ENCODE measurements at regions not wholly inside any gene's neighbourhood (a gene's known extent, or its start where the extent isn't known, plus 50 kb on each side); places are given as distances from the start of the nearest gene placed in this dataset.

- H3K4me1 Mint-ChIP-seq, result no peaks in the 10 kb centered on the region
- H3K27ac Mint-ChIP-seq, result no peak overlapping the region
- no peaks in the 10 kb centered on the region for H3K36me3 Mint-ChIP-seq
- H3K9me3 Mint-ChIP-seq, result peaks cover 3 to 5% of the 10 kb centered on the region in 2 donors
- Histone ChIP-seq H3K27me3 (ENCODE audit: control insufficient read depth, insufficient read depth, low read length) (no peaks in the 10 kb centered on the region), H3K9me3 (ENCODE audit: control insufficient read depth, insufficient read depth, low read length) (no peaks in the 10 kb centered on the region), H3K36me3 (ENCODE audit: control insufficient read depth, insufficient read depth, low read length) (no peaks in the 10 kb centered on the region), H3K4me1 (ENCODE audit: control insufficient read depth, insufficient read depth, low read length) (no peaks in the 10 kb centered on the region), H3K4me3 (ENCODE audit: low read length) (no peak overlapping the region), H3K27ac (ENCODE audit: low read length) (no peak overlapping the region)
- ATAC-seq (no peak), DNase-seq (no peak)
- TF ChIP-seq CTCF (IDR thresholded peaks at IDR 0.05), result no peak
- no peaks in the 10 kb centered on the region for H3K27me3 Mint-ChIP-seq (ENCODE audit: low read depth in 2 of 2)
- no CpG with 5 or more reads among the region's 2 CpGs for WGBS (ENCODE audit: insufficient coverage)
- H3K4me3 Mint-ChIP-seq, result no peak overlapping the region
- intact Hi-C loops (cut with micrococcal nuclease), result no loop called here
Observed at GRCh38 chr4:84441758-84442377, 57.2 kb downstream of the NKX6-1 start.

- no peak for TF ChIP-seq CTCF (IDR thresholded peaks at IDR 0.05)
- no peaks in the 10 kb centered on the region for H3K27me3 Mint-ChIP-seq (ENCODE audit: low read depth in 2 of 2)
- no peaks in the 10 kb centered on the region for H3K9me3 ChIP-seq (ENCODE audit: control insufficient read depth, insufficient read depth, low read length)
- intact Hi-C loops (cut with micrococcal nuclease), result no loop called here
- H3K36me3 ChIP-seq (ENCODE audit: control insufficient read depth, insufficient read depth, low read length), result no peaks in the 10 kb centered on the region
- H3K27me3 ChIP-seq (ENCODE audit: control insufficient read depth, insufficient read depth, low read length), result no peaks in the 10 kb centered on the region
- WGBS (ENCODE audit: insufficient coverage), result 100% methylated on average over 1 of the region's 3 CpGs
- H3K9me3 Mint-ChIP-seq, result peaks cover 3 to 5% of the 10 kb centered on the region in 2 donors
- H3K4me1 ChIP-seq (ENCODE audit: control insufficient read depth, insufficient read depth, low read length), result no peaks in the 10 kb centered on the region
- H3K27ac Mint-ChIP-seq, result no peak overlapping the region
- no peaks in the 10 kb centered on the region for H3K36me3 Mint-ChIP-seq
- H3K4me3 Mint-ChIP-seq, result no peak overlapping the region
- DNase-seq (no peak), ATAC-seq (no peak)
- no peaks in the 10 kb centered on the region for H3K4me1 Mint-ChIP-seq
- no peak overlapping the region for H3K4me3 ChIP-seq (ENCODE audit: low read length)
- no peak overlapping the region for H3K27ac ChIP-seq (ENCODE audit: low read length)
Observed at GRCh38 chr4:84439996-84440395, 59.1 kb downstream of the NKX6-1 start.

- H3K36me3 ChIP-seq (ENCODE audit: control insufficient read depth, insufficient read depth, low read length), result no peaks in the 10 kb centered on the region
- H3K27me3 ChIP-seq (ENCODE audit: control insufficient read depth, insufficient read depth, low read length), result no peaks in the 10 kb centered on the region
- 100% methylated on average over 1 of the region's 2 CpGs for WGBS (ENCODE audit: insufficient coverage)
- intact Hi-C loops (cut with micrococcal nuclease), result no loop called here
- no peak for DNase-seq
- no peaks in the 10 kb centered on the region for H3K36me3 Mint-ChIP-seq
- no peak overlapping the region for H3K27ac ChIP-seq (ENCODE audit: low read length)
- H3K9me3 Mint-ChIP-seq, result peaks cover 3 to 5% of the 10 kb centered on the region in 2 donors
- no peak for ATAC-seq
- H3K27me3 Mint-ChIP-seq (ENCODE audit: low read depth in 2 of 2), result peaks cover 0 to 2% of the 10 kb centered on the region in 2 donors
- H3K4me1 Mint-ChIP-seq, result no peaks in the 10 kb centered on the region
- H3K27ac Mint-ChIP-seq, result no peak overlapping the region
- no peak overlapping the region for H3K4me3 Mint-ChIP-seq
- H3K4me3 ChIP-seq (ENCODE audit: low read length), result no peak overlapping the region
- H3K4me1 ChIP-seq (ENCODE audit: control insufficient read depth, insufficient read depth, low read length), result no peaks in the 10 kb centered on the region
- no peak for TF ChIP-seq CTCF (IDR thresholded peaks at IDR 0.05)
- no peaks in the 10 kb centered on the region for H3K9me3 ChIP-seq (ENCODE audit: control insufficient read depth, insufficient read depth, low read length)
Observed at GRCh38 chr4:84436812-84437211, 62.3 kb downstream of the NKX6-1 start.

GRCh38 chr4:84434344-84434743, 64.7 kb downstream of the NKX6-1 start:
- WGBS (ENCODE audit: insufficient coverage), result 96% methylated on average over 2 of the region's 3 CpGs
- no peaks in the 10 kb centered on the region for H3K9me3 ChIP-seq (ENCODE audit: control insufficient read depth, insufficient read depth, low read length)
- DNase-seq (no peak), ATAC-seq (no peak)
- Mint-ChIP-seq H3K27ac (no peak overlapping the region), H3K36me3 (no peaks in the 10 kb centered on the region), H3K4me3 (no peak overlapping the region), H3K27me3 (ENCODE audit: low read depth in 2 of 2) (peaks cover 0 to 2% of the 10 kb centered on the region in 2 donors), H3K4me1 (no peaks in the 10 kb centered on the region), H3K9me3 (peaks cover 3 to 5% of the 10 kb centered on the region in 2 donors)
- intact Hi-C loops (cut with micrococcal nuclease), result no loop called here
- no peak overlapping the region for H3K4me3 ChIP-seq (ENCODE audit: low read length)
- TF ChIP-seq CTCF (IDR thresholded peaks at IDR 0.05), result no peak
- H3K36me3 ChIP-seq (ENCODE audit: control insufficient read depth, insufficient read depth, low read length), result no peaks in the 10 kb centered on the region
- H3K27me3 ChIP-seq (ENCODE audit: control insufficient read depth, insufficient read depth, low read length), result no peaks in the 10 kb centered on the region
- no peaks in the 10 kb centered on the region for H3K4me1 ChIP-seq (ENCODE audit: control insufficient read depth, insufficient read depth, low read length)
- H3K27ac ChIP-seq (ENCODE audit: low read length), result no peak overlapping the region
